GM20431 (cell line): ENCODE measurements at regions not wholly inside any gene's neighbourhood (a gene's known extent, or its start where the extent isn't known, plus 50 kb on each side); places are given as distances from the start of the nearest gene placed in this dataset.
"Not testable (repeated sequence)": the region's sequence is repeated elsewhere in the genome, so short reads cannot be mapped to it uniquely, and the experiment has no call there.

Experiments used
- in situ Hi-C: fragments of 300-500 bp; cut with MseI, MboI; formaldehyde crosslinking; loops from one replicate; pipeline ENCODE4 v1.15.0; 2020; ENCODE audit warnings: low sequenced_read_pairs; ENCODE audit not compliant: unreplicated experiment

DNA sequence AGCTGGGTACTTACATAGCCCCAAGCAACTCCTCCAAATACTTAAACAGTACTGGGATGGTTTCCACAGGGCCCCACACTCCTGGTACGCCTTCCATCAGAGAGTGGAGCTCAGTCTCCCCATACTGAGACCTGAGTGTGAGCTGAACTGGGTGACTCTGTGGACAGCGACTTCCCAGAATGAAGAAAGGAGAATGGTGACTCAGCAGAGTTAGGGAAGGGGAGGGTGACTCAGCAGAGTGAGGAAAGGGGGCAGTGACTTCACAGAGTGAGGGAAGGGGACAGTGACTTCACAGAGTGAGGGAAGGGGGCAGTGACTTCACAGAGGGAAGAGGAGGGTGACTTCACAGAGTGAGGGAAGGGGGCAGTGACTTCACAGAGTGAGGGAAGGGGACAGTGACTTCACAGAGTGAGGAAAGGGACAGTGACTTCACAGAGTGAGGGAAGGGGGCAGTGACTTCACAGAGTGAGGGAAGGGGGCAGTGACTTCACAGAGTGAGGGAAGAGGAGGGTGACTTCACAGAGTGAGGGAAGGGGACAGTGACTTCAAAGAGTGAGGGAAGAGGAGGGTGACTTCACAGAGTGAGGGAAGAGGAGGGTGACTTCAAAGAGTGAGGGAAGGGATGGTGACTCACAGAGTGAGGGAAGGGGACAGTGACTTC, 141.3 kb upstream of the PITRM1 start:
- in situ Hi-C loops, result not testable (repeated sequence)

DNA sequence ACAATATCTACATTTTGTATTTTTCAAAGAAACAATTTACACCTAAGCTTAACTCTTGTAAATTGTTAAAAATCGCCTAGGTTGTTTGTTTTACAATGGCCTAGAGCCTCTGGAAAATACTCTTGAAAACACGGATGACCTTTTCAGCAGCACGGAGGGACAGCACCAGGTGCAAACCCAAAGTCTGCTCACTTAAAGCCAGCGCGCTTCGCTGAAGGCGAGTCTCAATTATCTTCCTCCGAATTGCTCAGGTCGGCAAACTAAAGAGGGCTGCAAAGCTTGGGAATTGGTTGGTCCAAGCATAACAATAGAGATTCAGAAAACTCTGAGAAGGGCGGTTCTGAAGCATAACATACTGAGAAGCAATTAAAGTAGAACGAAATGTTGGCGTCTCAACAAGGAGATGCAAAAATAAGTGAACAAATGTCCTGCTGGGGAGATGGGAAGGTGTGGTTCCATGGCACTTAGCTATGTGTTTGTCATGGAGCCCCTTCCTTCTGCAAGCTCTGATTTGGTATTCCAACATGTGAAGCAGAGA, 139.9 kb upstream of the PITRM1 start:
- in situ Hi-C loops, result no loop called here

DNA sequence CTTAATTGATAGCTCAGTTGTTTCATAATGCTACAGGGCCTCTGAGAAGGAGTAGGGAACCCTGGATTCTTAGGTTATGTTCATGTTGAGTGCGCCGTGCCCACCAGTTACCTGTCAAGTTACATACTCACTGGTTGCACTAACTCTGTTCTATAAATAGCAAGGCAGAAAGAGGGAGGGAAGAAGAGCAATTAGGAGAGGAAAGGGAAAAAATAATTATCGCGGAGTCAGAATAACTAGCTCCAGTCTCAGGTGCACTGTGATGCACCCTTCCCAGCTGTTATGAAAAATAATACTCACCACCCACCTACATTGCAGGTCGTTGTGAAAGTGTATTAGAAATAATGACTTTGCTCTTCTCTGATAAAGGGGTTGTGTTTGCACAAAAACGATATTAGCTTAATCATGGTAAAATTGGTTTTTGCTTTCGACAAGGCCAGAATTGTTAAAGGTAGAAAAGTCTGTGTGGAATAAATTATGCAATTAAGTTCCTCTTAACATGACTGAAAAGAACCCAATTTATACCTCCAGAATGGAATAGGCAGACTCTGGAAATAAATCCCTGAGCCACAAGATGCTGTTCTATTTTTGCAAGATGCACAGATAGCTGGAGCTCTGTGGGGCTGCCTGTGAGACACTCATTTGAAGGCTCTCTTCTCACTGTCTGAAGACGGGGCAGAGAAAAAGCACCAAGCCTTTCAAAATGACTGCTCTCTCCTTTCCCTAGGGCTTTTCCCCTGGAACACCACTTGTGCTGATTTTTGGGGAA, 137.6 kb upstream of the PITRM1 start:
- in situ Hi-C loops, result no loop called here

DNA sequence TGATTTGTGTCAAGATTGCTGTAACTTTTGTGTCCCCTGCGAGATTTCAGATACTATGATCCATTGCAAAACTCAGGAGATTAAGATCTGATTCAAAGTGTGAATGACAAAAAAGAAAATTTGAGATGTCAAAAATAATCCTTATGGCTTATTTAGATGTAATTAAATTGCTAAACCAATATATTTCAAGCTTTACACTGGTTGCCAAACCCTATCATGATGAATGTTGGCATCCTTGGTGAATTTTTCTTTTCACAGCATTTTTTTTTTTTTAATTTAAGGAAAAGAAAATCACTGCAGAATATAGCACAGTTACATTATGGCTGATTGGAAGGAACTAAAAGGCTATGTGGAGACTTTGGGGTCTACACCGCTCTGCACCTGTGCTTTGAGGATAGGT, 133.5 kb upstream of the PITRM1 start:
- in situ Hi-C loops, result no loop called here

DNA sequence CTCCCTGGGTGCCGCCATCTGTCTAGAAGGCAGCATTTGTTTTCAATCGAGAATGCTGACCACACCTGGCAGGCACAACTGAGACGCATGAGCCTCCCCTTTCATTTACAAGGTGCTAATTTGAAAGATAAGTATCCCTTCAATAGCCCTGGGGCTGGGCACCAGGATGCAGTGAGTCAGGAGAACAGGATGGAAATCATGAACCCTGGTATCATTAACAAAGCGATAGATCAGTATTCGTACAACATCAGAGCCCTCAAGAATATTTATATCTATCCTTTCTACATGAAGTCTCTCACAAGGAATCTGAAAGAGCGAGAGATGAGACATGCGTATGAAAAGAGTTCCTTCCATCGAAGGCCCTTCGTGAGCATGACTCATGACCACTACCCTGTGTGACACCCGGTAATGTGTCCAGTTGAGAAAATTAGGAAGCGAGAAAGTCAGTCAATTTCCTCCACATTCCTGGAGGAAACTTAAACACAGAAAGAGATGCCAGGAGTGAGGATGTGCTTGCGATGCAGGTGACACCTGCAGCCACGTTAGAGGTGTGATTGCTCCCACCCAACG, 123.1 kb upstream of the PITRM1 start:
- in situ Hi-C loops, result no loop called here

DNA sequence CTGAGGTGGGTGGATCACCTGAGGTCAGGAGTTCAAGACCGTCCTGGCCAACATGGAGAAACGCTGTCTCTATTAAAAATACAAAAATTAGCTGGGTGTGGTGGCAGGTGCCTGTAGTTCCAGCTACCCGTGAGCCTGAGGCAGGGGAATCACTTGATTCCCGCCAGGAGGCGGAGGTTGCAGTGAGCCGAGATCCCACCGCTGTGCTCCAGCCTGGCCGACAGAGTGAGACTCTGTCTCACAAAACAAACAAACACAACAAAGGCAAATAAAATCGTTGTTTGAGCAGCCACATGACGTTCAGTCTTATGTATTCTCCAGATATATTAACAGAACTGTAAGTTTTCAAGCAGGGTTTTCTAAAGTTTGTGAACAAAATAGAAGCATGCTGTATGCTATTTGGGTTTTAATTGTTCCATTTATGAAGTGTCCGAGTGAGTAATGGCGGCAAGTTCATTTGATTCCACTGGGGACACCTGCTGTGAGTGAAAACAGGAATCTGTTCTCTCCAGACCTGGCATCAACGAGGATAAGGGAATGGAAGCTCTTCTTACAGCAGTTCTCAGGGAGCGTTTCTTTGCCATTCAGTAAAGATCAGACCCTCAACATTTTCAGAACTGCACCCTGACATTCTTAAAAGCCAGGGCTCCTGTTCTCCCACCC, 122.5 kb upstream of the PITRM1 start:
- in situ Hi-C loops, result no loop called here

DNA sequence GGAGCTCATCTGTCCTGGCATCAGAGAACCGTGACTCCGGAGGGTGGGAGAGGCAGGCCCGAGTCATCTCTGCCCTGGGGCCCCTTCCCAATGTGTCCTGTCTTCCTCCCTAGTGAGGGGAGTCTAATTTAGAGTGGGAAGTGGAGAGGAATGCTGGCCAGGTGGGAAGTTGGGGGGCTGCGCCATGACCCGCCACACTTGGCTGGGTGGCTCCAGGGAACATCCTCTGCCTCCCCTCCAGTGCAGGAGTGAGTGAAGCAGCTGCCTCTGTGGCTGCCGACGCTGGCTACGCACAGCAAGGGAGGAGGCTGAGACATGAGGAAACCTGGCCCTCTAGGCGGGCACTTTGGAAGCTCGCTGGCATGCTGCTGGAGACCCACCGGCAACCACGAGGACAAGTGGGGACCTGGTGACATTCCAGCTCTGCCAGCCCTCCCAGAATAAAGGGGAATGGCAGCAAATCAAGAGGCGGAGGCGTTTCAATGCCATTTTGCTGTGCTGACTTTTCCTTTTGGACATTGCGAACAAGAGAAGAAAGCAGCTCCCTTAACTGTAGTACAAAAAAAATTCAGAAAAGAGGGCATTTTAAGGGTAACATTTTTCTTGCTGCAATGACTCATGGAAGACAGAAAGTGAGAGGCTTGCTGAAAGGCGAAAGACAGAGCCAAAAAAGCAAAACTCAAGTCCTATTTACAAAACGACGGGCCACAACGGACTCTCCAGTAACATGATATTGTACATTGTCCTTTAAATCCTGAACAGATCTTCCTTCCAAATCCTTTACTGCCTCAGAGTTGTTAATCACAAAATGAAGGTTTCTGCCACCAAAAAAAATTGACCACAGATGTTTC, 121.2 kb upstream of the PITRM1 start:
- in situ Hi-C loops, result no loop called here

DNA sequence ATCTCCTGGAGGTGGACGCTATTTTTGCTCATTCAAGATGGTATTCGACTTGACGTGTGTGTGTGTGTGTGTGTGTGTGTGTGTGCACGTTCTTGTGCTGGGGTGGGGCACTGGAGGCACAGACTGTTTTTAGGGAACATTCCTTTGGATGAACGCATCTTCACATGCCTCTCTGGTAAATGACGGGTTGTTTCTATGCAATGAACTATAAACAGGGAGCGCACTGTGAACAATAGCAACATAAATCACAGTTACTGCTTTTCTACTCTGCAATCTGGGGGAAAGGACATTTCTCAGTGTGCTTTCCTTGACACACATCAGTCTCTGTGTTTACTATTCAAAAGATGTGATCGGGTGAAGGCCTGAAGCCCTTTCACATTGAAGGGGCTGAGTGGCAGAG, 120.1 kb upstream of the PITRM1 start:
- in situ Hi-C loops, result no loop called here

DNA sequence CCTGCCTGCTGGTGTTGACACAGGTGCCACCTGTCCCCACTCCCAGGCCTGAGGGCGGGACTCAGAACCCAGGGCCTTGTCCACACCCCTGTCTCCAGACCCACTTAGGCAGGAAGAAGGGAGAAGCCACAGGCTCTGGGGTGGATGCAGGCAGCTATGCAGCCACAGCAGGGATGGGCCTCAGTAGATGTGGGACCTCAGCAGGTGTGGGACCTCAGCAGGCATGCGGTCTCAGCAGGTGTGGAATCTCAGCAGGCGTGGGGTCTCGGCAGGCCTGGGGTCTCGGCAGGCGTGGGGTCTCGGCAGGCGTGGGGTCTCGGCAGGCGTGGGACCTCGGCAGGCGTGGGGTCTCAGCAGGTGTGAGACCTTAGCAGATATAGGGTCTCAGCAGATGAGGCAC, 118.0 kb upstream of the PITRM1 start:
- in situ Hi-C loops, result no loop called here

DNA sequence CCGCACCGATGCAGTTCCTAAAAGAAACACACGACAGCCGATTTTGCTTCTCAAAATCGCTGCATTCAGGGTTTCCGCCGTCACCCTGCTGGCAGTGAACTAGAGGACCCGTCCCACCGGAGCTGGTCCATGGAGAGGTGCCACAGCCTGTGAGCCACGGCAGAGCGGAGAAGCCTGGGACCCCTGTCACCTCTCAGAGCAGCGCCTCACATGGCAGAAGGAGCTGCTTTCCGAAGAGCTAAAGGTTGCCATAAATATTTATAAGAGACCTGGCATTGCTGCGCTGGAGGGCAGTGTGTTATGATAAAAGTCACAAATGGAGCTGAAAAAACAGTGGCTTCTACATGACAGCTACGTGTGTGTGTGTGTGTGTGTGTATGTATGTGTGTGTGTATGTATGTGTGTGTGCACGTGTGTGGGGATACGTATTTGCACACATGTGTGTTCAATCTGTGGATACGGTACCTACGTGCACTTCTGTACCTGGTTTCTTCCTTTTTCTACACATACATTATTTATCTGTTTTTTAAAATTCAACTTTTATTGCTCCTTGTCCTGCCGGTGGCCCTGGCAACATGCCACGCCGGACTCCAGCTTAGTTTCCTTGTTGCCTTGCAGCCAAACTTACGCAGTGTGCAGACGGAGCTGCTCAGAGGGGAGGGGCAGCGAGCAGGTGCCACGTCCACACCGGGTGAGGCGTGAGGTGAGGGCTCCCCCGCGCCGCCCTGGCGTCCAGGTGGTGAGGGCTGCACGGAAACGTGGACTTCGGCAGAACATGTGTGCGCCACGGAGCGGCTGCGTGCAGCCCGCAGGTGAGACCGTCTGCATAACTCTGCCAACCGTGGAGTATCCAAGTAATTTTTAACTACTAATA, 115.2 kb upstream of the PITRM1 start:
- in situ Hi-C loops, result no loop called here

DNA sequence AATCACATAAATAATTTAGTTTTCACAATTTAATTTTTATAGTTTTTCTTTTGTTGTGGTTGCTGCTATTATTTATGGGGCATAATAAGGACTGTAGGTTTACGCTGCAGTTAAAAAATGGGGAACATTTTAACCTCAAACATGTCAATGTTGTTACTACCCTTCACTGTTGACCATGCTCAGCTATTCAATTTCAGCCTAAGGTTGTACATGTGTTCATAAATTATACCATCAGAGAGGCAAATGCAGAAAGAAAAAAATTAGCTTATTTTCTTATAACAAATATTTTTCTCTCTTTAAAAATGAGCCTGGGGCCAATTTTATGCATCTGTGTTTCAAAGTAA, 110.1 kb upstream of the PITRM1 start:
- in situ Hi-C loops, result no loop called here

DNA sequence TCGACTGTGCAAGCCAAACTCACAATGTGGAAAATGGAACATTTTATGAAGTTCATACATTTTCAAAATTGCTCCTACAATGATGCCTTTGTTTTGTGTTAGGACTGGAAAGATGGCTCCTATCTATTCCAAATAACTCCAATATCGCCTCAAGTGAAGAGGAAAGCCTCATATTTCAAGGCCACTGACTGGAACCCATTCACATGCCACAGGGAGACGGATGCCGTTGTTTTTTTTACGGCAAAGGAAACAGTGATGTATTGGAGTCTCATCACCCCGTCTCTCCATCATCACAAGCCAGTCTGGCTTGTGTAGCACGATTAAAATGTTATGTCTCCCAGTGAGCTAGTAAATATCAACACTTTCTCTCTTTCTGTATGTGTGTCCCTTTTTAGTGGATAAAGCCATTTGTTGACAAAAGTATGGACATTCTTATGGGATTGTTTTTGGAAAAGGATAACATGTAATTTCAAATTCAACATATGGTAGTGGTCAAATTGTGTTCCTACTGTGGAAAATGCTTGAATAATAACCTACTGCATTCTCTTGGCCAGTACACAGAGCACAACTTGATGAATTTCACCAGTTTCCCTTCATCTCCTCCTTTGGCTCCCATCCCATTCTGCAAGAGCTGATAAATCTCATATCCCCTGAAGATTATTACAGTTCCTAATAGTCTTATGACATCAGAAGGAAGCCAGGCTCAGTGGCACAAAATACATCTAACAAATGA, 109.5 kb upstream of the PITRM1 start:
- in situ Hi-C loops, result no loop called here

DNA sequence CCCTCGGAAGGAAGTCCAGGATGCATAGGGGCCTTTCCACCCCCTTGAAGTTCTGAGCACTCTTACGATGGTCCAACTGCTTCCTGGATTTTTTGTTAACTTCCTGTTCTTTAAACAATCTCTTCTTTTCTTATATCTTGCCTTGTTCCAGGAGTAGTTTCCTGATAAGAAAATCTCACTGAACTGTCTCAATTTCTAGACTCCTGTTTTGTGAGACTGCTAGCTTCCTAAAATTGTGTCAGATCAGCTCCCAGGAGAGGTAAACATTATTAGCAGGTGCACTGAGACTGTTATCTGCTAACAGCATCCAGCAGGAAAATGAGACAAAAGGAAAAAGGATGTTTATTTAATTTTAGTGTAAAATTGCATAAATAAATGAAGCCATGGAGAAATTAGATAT, 106.2 kb upstream of the PITRM1 start:
- in situ Hi-C loops, result no loop called here

DNA sequence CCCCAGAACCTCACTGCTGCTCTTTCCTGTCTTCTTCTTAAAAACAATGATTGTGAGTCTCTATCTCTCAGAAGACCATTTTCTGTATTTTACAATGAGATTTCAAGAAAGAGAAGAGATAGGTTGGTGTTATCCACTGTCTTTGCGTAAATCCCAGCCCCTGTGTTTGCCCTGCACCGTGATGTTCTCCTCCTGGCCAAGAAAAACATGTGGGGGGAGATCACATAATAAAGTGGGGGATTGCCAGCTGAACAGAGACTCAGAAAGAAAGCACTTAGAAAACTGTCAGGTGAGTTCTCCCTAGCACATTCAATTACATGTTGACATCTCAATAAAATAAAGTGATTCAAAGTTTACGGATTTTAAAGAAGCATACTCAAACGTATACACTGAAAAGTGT, 105.0 kb upstream of the PITRM1 start:
- in situ Hi-C loops, result no loop called here

DNA sequence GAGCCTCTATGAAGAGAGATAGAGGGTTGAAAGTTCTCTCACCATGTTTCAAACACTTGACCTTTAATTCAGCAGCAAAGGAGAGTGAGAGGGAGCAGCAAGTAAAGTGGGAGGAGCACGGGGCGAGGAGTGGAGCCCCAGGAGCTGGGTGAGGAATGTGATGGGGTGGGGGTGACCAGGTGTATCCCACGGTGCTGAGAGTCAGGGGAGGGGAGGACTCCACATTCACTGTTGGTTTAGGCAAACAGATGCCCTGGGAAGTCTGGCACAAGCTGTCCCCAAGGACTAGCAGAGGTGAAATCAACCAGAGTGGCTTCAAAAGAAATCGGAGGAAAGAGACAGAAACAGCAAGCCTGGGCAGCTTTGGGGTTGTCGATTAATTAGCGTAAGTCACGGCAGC, 101.8 kb upstream of the PITRM1 start:
- in situ Hi-C loops, result no loop called here

DNA sequence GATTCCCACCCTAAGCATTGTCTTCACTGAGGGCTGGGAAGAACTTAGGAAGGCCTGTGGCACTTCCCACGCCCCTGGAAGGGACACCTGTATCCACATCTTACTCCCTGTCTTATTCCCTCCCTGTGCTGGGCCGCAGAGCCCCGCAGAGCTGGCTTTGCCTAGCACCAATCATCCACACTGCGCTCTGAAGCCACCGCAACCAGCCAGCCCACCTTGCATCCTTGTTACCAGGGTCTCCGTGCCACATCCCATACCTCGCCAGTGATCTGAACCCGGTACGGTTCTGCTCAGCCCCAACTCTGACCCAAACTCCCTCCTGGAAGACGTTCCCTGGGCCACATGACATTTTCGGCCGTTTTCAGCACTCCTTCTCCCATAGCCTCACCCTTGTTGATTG, 101.4 kb upstream of the PITRM1 start:
- in situ Hi-C loops, result no loop called here

DNA sequence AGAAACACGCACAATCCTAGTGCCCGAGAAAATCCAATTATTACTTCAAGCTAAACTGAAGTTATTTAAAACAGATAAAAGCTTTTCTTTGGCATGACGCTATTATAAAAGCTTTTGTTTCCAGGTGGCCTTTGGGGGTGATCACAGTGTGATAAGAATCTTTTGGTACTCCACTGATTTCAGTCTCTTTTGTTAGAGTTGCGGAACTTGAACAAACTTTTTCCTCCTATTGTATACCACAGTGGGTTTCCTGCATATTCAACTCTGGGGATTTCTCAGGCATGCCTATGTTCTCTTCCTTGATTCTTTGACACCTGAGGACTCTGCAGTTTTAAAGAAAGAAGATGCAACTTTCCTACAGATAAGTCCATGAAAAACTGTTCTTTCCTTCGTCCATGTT, 99.7 kb upstream of the PITRM1 start:
- in situ Hi-C loops, result no loop called here

DNA sequence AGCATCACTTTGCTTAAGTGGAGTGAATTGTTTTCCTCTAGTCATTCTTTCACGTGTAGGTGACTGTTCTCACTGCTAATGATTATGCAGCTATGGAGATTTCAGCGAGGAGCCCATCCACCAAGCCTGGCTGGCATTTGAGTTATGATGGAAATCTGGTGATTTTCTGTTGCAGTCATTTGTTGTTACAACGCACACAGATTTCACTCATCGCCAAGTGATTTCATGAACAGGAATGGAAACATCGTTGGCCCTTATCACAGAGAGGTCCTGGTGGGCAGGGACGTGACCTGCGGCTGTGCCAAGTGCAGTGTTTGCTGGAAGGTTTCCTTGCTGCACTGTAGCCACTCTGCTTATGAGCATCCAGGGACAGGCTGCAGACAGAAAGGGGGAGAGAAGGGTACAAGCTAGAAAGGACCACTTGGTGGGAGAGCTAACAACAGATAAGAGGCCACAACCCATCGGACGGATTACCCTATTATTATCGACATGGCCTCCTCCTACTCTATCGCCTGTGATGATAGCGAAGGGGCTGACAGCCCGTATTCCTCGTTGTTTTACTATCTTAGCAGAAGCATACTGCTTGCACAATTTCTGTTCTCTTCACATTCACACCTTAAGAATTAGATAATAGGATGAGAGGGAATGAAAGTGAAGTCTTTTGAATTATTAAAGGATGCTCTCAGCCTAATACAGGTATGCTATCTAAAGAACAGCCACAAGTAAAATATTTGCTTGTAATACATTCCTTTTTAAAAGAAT, 99.0 kb upstream of the PITRM1 start:
- in situ Hi-C loops, result no loop called here
